ENCODE measurements at regions not wholly inside any gene's neighbourhood (a gene's known extent, or its start where the extent isn't known, plus 50 kb on each side); places are given as distances from the start of the nearest gene placed in this dataset.
A peak's percentile ranks its signal among the peaks of the same experiment; 100 is the strongest.
"Not testable (repeated sequence)": the region's sequence is repeated elsewhere in the genome, so short reads cannot be mapped to it uniquely, and the experiment has no call there.

DNA sequence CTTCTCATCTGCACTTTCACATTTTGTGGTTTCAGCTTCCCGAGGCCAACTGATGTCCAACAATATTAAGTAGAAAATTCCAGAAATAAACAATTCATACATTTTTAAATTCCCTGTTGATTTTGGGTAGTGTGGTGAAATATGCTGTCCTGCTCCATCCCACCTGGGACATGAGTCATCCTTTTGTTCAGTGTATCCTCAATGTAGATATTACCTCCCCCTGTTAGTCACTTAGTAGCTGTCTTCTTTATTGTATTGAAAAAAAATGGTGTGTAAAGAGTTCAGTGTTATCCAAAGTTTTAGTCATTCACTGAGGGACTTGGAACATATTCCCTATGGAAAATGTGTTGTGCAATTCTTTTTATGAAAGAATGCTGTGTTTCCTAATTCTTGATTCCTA lies 348.1 kb downstream of the SOCS6 start:
- no peak for DNase-seq

DNA sequence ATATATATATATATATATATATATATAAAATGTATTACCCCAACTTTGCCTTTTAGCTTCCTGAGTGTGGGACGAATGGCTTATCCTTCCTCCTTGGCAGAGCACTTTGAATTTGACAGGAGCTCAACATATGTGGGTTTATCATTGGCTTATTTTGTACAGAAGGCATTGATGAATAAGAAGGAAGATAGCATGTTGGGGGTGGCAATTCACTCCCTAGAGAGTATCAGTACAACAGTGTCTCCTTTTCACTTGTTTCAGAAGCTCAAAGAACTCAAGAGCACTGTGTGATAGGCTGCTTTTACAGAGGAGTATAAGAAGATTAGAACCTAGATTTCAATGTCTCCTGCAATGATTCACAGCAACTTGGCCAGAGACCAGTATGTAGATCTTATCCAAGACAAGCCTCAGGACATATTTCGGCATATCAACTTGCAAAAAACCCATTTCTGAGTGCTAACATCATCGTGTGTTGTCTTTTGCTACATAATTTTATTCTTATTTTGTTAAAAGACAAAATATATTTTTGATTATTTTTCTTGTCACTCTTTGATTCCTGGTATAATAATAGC lies 345.8 kb downstream of the SOCS6 start:
- no peak for DNase-seq

DNA sequence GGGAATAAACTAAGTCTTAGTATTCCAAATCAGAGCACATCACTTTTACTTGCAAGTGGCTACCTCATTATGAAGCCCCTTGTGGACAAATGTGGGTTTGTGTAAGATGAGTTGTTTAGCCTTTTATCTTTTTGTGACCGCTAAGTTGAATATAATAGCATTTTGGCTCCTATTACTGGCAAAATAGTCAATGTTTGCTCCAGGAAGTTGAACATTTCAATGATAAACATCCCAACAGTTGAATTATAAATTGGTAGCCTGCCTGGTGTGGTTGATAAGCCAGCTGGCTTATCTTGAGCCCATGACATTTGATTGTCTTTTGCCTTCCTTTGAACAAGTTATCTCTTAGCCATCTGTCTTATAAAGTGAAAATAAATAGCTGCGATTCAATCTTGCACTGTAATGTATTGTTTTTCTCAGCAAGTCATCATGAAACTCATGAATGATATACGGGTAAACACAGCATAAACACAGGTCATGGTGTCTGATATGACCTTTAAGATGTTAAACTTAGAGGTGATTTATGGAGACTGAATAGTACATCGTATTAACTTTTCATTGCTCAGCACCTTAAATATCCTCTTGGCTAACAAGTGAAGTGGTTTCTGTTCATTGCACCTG lies 338.4 kb downstream of the SOCS6 start:
- DNase-seq, result no peak

DNA sequence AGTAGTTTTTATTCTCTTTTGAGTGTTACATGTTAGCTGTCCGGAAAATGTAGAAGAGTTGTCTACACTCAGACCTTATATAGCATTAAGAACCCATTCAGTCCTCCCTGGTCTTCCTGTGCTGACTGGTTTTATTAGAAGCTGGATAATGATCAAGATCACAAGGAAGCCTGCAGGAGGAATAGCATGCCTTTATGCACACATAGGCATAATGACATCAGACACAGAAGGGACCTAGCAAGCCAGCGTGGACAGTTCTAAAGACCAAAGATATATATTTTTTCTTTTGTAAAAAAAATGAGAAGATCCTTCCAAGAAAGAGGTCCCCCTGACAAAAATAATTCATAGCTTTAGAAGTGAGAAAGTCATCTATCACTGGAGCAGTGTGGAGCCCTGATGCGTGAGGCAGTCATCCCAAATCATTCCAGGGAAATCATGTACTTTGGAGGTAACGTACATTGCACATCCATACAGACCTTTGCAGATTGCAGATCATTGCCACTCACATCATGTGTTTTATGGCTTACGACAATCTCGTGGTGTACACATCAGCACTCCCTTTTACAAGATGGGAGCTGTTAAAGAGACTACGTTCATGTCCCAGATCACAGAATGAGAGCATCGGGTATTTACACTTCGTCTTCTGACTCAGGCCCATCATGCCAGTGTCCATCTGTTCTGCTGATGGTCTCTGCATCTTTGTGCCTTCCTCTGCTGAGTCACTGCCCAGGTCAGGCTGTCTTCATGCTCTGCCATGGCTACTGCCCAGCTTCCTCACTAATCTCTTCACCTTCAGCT lies 334.0 kb downstream of the SOCS6 start:
- DNase-seq, result no peak

DNA sequence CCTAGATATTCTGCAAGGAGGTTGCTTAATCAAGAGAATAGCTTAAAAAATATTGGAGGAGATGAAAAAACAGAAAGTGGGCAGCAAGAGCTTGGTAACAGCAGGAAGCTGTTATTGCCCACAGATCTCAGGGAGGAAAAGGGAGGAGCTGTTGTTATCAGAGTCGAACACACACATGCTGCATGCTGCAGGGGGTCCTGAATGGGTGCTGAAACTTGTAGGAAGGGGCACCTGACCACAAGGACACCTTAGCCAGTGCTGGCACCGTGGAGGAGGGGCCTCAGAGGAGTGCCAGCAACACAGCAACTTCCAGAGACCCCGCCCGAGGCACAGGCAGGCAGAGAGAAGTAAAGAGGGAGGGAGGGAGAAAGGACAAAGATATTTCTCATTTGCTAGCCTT lies 332.9 kb downstream of the SOCS6 start:
- DNase-seq, result peak in 1 of 2 experiments; percentile 17

DNA sequence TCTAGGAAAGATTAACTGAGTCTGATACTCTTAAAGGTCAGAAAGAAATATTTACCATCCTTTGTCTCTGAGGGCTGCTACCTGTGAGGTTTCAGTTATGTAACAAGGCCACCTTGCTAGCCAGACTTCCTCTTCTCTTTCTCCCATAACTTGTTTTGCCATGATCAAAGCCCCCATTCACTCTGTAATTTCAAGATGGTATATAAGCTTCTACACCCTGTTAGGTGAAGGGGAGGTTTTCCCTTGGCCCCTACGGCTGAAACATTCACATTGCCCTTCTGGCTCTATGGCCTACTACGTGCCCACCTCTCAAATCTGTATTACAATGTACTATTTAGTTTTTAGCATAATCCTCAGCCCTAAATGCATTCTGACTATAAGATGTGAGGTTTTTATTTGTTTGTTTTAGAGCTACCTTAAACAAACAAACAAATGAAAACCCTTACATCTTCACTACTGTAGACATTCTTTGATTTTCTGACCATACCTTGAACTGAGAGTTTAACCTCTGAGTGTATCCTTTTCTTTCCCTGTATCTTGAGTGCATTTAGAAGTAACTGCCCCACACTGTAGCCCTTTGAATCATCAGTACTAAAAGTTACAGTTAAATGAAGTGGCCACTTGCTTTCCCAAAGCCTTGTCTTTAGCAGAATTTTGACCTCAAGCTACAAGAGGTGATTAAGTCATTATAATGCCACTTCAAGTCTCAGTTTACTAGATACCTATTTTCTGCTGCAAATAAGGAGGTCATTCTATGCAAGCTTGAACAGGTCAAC lies 332.2 kb downstream of the SOCS6 start:
- no peak for DNase-seq

DNA sequence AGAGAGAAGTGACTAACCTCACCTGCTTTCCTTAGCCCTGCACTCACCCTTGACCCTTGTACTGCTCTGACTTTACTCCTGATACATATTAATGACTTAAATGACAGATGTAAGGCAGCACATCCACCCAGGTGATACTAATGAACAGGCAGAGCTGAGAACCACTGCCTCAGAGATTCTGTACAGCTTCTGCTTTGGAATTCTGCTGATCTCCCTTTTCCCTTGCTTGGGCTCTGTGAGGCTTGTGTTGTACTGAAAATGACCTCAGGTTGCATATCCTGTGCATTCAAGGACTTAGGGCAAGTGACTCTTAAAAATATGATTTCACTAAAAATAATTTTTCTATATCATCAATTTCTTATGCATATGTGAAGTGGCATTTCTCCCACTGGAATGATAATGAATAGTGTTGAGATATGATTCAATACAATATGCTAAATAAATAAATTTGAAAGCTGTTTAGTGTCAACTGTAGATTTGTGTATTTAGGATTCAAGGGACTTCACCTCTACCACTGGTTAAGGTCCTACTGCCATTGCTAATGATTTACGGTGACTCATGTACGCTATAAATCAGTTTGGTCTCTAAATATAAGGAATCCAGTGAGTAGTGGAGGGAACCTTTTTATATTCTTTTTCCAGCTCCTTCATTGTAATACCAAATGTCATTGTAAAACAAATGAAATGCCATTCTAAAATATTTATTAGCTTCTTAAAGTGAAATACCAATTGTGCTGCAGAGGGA lies 328.3 kb downstream of the SOCS6 start:
- DNase-seq, result no peak

DNA sequence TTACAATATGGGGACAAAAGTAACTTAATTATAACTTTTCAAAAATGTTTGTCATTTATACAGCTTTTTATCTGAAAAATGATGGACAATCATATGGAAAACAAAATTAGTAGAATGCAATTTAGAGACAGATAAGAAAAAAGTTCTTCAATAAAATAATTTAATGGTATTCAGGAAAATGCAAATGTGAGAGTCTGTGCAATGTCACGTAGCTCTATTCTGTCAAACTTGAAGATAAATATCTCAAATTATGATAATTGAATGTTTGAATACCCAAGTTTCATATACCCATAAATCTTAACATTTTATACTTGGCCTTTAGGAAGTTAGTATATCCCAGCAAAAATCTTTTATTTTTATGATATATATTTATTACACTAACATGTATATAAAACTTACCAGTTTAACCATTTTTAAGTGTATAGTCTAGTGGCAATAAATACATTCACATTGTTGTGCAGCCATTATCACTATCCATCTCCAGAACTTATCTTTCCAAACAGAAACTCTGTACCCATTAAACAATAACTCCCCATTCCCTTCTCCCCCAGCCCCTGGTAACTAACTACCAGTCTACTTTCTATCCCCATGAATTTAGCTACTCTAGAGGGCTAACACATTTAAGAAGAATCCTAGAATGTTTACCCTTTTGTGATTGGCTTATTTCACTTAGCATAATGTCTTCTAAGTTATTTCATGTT lies 311.5 kb downstream of the SOCS6 start:
- no peak for DNase-seq

DNA sequence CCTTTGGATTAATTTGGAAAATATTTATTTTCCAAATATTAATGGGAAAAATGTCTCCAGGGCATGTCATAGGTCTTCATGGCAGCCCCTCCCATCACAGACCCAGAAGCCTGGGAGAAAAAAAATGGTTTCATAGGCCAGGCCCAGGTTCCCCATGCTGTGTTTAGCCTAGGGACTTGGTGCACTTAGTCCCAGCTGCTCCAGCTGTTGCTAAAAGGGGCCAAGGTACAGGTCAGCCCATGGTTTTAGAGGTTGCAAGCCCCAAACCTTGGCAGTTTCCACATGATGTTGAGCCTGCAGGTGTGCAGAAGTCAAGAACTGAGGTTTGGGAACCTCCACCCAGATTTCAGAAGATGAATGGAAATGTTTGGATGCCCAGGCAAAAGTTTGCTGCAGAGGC lies 309.6 kb downstream of the SOCS6 start:
- DNase-seq, result no peak

DNA sequence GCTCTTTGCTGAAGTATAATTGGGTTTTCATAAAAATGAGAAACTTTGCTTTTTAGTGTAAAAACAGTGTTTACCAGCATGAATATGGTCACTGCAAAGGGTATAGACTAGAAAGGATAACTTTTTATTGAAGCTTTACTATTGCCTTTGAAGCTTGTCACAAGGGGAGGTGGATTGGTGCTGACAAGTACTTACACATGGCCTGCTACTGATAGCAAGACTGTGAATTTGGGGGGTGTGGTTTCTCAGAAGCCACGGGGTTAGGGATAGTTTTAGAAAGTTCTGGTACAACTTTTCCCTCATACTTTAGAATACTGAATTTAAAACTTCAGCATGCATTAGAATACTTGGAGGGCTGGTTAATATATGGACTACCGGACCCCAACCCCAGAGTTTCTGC lies 294.1 kb downstream of the SOCS6 start:
- no peak for DNase-seq

DNA sequence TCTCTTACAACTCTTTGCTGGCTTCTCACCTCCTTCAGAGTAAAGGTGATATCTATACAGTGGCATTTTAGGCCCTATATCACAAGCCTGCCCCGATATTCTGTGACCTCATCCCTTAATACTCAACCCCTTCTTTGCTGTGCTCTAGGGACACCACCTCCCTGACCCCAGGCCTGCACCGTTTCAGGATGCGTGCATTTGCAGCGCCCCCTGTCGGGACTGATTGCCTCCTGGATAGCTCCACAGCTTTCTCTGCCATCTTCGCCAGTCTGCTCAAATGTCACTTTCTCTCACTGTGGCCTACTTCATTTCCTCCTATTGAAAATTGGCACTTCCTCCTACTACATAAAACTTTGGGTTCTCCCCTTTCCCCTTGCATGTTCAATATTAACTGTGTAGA lies 289.6 kb downstream of the SOCS6 start:
- peak in 1 of 2 experiments; percentile 22 for DNase-seq

DNA sequence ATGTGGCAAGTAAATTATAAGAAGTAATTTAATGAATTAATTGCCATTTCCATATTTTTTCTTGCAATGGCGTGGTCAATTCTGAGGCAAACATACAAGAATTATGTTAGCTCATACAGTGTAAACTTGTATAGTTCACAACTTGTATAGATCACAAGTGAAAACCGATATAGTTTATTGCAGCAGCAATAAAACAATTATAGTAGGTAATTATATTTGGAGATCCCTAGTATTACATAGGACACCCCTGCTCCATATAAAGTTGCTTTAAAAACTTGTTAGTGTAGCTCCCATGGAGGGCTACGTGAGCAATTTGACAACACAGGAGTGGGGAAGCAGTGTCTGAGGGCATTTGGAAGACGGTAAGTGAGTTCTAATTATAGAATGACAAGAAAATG lies 288.2 kb downstream of the SOCS6 start:
- DNase-seq, result no peak

DNA sequence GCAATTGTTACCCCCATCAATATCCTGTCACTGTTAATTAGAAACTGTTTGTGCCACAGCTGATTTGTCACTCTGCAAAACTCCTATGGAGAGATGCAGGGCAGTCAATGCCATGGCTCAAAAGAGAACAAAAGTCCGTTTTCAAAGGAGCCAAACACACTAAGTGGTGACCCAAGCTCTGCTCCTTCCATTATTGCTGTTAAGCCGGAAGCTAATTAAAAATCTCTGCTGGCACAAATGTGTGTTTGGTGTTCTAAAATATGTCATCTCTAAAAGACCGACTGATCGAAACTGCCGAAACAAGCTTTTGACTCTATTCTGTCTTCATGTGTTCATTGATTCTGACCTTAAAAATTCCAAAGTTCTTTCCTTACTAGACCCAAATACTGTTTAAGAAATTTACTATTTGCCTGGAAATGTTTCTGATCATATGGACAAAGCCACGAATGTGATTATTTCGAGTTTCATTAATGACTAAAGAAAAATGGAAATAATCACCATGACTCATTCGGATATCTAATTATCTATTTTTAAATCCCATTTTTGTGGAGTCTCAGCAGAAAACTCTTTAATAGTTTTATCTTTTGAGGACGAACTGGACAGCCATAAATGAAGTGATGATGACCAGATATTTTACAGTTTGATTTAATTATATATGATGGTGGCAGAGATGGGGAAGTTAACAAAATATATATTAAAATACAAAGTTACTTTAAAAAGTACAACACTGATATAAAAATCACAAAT lies 287.6 kb downstream of the SOCS6 start:
- no peak for DNase-seq

DNA sequence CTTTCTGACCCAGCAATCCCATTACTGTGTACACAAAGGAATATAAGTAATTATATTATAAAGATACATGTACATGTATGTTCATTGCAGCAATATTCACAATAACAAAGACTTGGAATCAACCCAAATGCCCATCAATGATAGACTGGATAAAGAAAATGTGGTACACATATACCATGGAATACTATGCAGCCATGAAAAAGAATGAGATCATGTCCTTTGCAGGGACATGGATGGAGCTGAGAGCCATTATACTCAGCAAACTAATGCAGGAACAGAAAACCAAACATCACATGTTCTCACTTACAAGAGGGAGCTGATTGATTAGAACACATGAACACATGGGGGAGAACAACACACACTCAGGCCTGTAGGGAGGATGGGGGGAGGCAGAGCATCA lies 286.1 kb downstream of the SOCS6 start:
- DNase-seq, result not testable (repeated sequence)

DNA sequence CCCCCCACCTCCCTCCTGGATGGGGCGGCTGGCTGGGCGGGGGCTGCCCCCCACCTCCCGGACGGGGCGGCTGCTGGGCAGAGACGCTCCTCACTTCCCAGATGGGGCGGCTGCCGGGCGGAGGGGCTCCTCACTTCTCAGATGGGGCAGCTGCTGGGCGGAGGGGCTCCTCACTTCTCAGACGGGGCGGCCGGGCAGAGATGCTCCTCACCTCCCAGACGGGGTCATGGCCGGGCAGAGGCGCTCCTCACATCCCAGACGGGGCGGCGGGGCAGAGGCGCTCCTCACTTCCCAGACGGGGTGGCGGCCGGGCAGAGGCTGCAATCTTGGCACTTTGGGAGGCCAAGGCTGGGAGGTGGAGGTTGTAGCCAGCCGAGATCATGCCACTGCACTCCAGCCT lies 280.8 kb downstream of the SOCS6 start:
- not testable (repeated sequence) for DNase-seq

DNA sequence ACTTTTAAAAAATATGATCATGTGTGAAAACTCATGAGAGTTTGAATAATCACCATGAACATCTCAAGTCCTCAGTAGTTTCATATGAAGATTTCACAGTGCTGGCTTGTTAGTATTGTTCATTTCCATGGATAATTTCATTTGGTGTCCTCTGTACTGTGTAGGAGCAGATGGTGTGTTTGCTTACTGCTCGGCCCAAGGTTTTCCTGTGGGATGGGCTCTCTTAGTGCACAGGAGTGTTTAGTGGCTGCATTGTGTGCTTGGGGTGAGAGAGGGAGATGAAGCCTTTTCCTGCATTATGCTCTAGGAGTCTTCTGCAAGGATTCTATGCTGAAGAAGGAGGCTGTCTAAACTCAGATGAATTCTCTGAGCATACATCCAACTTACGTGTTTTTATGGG lies 270.6 kb downstream of the SOCS6 start:
- no peak for DNase-seq

DNA sequence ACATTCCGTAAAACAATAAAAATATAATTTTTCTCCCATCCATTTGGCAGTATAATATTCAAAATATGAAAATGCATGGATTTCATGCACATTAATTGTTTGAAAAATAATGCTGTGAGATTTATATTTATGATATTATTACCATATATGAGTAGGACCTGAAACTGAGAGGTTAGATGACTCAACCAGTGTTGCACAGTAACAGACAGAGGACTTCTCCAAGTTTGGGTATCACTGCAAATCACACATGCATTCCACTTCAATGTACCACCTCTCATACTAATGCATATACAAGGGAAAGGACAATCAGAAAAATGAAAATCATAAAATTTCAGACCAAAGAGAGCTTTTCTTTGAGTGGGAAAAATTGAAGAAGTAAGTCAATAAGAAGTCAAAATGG lies 269.5 kb downstream of the SOCS6 start:
- DNase-seq, result no peak

DNA sequence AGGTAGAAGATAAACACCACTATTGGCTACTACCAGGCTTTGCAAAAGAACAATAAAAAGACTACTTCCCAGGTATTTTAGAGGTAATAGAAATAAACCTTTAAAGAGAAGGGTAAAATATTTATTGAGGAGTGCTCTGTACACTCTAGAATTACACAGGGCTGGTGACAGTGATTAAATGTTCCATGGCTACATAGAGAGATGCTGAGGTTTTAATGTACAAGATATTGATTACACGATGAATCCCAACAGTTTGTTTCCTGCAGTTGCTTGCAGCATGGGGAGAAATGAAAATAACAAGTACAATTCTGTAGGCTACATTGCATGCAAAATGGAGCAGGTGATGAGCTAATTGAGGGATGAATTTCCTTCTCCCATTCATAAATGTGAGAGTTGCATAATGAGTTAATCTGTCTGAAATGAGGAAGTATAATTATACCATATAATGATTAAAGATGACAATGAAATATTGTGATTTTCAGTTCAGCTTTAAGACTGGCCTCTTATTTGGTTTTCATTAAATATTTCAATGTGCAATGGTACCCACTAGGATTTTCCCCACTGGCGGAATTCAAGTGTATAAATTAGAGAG lies 266.1 kb downstream of the SOCS6 start:
- DNase-seq, result no peak

DNA sequence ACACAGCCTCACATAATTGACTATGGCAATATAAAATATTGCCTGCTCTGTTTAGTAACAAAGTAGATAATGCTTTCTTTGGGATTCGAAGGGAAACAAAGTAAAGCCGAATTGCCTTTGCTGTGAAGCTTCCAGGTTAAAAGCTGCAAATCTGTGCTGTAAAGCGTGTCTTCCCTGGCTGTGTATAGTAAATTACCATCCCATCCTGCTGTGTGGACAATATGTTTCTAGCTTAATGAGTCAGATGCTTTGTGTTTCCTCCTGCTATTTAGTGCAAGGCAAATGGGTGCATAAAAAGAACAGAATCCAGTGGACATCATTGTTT lies 265.1 kb downstream of the SOCS6 start:
- DNase-seq, result no peak

DNA sequence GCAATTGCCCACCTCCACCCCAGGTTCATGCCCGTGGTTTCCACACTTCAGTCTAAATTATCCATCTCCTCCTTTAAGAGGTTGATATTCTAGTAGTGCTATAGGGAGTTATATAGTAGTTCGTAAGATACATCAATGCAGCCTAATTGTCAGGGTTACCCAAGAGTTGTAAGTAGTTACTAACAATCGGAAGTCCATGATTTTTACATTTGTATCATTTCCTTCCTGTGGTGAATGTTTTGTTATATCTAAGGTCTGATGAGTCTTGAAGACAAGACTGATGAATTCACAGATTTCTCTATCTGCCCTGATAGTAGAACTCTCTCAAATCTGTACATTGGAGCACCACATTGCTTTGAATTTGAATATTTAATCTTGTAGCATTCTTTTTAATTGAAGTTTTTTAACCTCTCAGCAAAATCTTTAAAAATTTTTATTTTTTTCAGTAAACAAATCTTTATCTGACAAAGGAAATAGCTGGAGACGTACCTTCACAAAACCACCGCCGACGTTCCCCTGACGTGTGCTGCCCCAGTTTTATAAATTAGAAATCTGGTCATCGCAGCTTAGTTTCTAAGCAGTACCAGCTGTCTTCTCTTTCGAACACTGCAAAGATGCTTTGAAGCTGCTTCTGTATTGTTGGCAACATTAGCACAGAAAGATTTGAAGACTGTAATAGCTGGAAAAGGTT lies 264.5 kb downstream of the SOCS6 start:
- DNase-seq, result no peak
